SK-N-SH treated with all-trans-retinoic acid at 6 μM for 48 hours (cell line): ENCODE measurements at regions not wholly inside any gene's neighbourhood (a gene's known extent, or its start where the extent isn't known, plus 50 kb on each side); places are given as distances from the start of the nearest gene placed in this dataset.

Experiments
- ATAC-seq: fragments of 200-7000 bp; cut with Tn5 transposase; 3 replicates; pipeline ENCODE4 v1.9.1; 2020; ENCODE audit warnings: mild to moderate bottlenecking, moderate library complexity
- BACH2 ChIP-seq: fragments of 250-450 bp; sonication (Bioruptor Pico); IDR thresholded peaks from 2 replicates; pipeline ENCODE4 v1.9.0; 2021; ENCODE audit warnings: mild to moderate bottlenecking, borderline replicate concordance
- CREB5 ChIP-seq: fragments of 250-450 bp; sonication (Bioruptor Pico); IDR thresholded peaks from 2 replicates; pipeline ENCODE4 v1.5.1; 2020; ENCODE audit warnings: low read depth, mild to moderate bottlenecking, moderate library complexity
- CSDC2 ChIP-seq: fragments of 250-450 bp; sonication (Bioruptor Pico); IDR thresholded peaks from 2 replicates; pipeline ENCODE4 v1.5.0; 2020; ENCODE audit warnings: mild to moderate bottlenecking, moderate library complexity
- CSRNP3 ChIP-seq: fragments of 250-450 bp; sonication (Bioruptor Pico); IDR thresholded peaks from 2 replicates; pipeline ENCODE4 v1.5.1; 2021; ENCODE audit warnings: mild to moderate bottlenecking, moderate library complexity
- ESRRG ChIP-seq: fragments of 250-450 bp; sonication (Bioruptor Pico); IDR thresholded peaks from 2 replicates; pipeline ENCODE4 v1.6.1; 2021; ENCODE audit warnings: mild to moderate bottlenecking
- ISL1 ChIP-seq: fragments of 250-450 bp; sonication (Bioruptor Pico); IDR thresholded peaks from 2 replicates; pipeline ENCODE4 v2.1.2; 2022; ENCODE audit warnings: mild to moderate bottlenecking, moderate library complexity
- OSR1 ChIP-seq: fragments of 250-450 bp; sonication (Bioruptor Pico); IDR thresholded peaks from 2 replicates; pipeline ENCODE4 v1.8.0; 2022; ENCODE audit warnings: moderate library complexity, mild to moderate bottlenecking, inconsistent platforms
- PATZ1 ChIP-seq: fragments of 250-450 bp; sonication (Bioruptor Pico); IDR thresholded peaks from 2 replicates; pipeline ENCODE4 v1.8.0; 2020; ENCODE audit warnings: mild to moderate bottlenecking, moderate library complexity, borderline replicate concordance
- POU6F1 ChIP-seq: fragments of 250-450 bp; sonication (Bioruptor Pico); IDR thresholded peaks from 2 replicates; pipeline ENCODE4 v1.8.0; 2021; ENCODE audit warnings: low read depth, mild to moderate bottlenecking, moderate library complexity, borderline replicate concordance
- PPARA ChIP-seq: fragments of 250-450 bp; sonication (Bioruptor Pico); IDR thresholded peaks from 2 replicates; pipeline ENCODE4 v1.5.0; 2020; ENCODE audit warnings: mild to moderate bottlenecking, borderline replicate concordance
- RARB ChIP-seq: fragments of 250-450 bp; sonication (Bioruptor Pico); IDR thresholded peaks from 2 replicates; pipeline ENCODE4 v1.8.0; 2021; ENCODE audit warnings: mild to moderate bottlenecking, moderate library complexity
- SNAI2 ChIP-seq: fragments of 250-450 bp; sonication (Bioruptor Pico); IDR thresholded peaks from 2 replicates; pipeline ENCODE4 v1.5.0; 2020; ENCODE audit warnings: mild to moderate bottlenecking, moderate library complexity
- TCF4 ChIP-seq: fragments of 250-450 bp; sonication (Bioruptor Pico); IDR thresholded peaks from 2 replicates; pipeline ENCODE4 v1.8.0; 2021; ENCODE audit warnings: mild to moderate bottlenecking, moderate library complexity, borderline replicate concordance
- TOX ChIP-seq: fragments of 250-450 bp; sonication (Bioruptor Pico); IDR thresholded peaks from 2 replicates; pipeline ENCODE4 v1.8.0; 2021; ENCODE audit warnings: mild to moderate bottlenecking, moderate library complexity, borderline replicate concordance
- TSHZ2 ChIP-seq: fragments of 250-450 bp; sonication (Bioruptor Pico); IDR thresholded peaks from 2 replicates; pipeline ENCODE4 v1.5.0; 2020; ENCODE audit warnings: mild to moderate bottlenecking, moderate library complexity
- ZC3H10 ChIP-seq: fragments of 250-450 bp; sonication (Bioruptor Pico); IDR thresholded peaks from 2 replicates; pipeline ENCODE4 v1.5.1; 2021; ENCODE audit warnings: mild to moderate bottlenecking, moderate library complexity
- ZFP30 ChIP-seq: fragments of 450-650 bp; formaldehyde crosslinking; IDR thresholded peaks from 2 replicates; pipeline ENCODE4 v1.5.0; 2022; ENCODE audit warnings: mild to moderate bottlenecking, moderate library complexity
- ZNF565 ChIP-seq: fragments of 450-650 bp; formaldehyde crosslinking; conservative IDR thresholded peaks from 2 replicates; pipeline ENCODE4 v1.5.0; 2020; ENCODE audit warnings: low read depth, mild to moderate bottlenecking, moderate library complexity
- ZNF8 ChIP-seq: fragments of 450-650 bp; formaldehyde crosslinking; IDR thresholded peaks from 2 replicates; pipeline ENCODE4 v1.5.0; 2020; ENCODE audit warnings: mild to moderate bottlenecking, moderate library complexity

GRCh38 chr2:234300932-234301823, 195.7 kb downstream of the ARL4C start:
- no peak for TF ChIP-seq TSHZ2 (CRISPR knock-in tag)
- TF ChIP-seq RARB (CRISPR knock-in tag) = no peak
- TF ChIP-seq ISL1 = no peak
- TF ChIP-seq ESRRG (CRISPR knock-in tag) = no peak
- TF ChIP-seq OSR1 (CRISPR knock-in tag) = no peak
- no peak for TF ChIP-seq PPARA (CRISPR knock-in tag)
- no peak for ATAC-seq

GRCh38 chr2:234300391-234300925, 196.4 kb downstream of the ARL4C start:
- ATAC-seq = no peak
- TF ChIP-seq RARB (CRISPR knock-in tag) (no peak), ZNF565 (CRISPR knock-in tag) (no peak), POU6F1 (no peak), ESRRG (CRISPR knock-in tag) (no peak), PPARA (CRISPR knock-in tag) (no peak), ISL1 (no peak), PATZ1 (no peak), OSR1 (CRISPR knock-in tag) (no peak), ZNF8 (CRISPR knock-in tag) (no peak), ZFP30 (CRISPR knock-in tag) (no peak), TSHZ2 (CRISPR knock-in tag) (no peak), CSRNP3 (CRISPR knock-in tag) (no peak), CSDC2 (CRISPR knock-in tag) (no peak), TCF4 (CRISPR knock-in tag) (no peak), CREB5 (CRISPR knock-in tag) (no peak), ZC3H10 (CRISPR knock-in tag) (no peak), BACH2 (CRISPR knock-in tag) (no peak), SNAI2 (CRISPR knock-in tag) (no peak), TOX (CRISPR knock-in tag) (no peak)
